ENCODE measurements at regions not wholly inside any gene's neighbourhood (a gene's known extent, or its start where the extent isn't known, plus 50 kb on each side); places are given as distances from the start of the nearest gene placed in this dataset.

DNA sequence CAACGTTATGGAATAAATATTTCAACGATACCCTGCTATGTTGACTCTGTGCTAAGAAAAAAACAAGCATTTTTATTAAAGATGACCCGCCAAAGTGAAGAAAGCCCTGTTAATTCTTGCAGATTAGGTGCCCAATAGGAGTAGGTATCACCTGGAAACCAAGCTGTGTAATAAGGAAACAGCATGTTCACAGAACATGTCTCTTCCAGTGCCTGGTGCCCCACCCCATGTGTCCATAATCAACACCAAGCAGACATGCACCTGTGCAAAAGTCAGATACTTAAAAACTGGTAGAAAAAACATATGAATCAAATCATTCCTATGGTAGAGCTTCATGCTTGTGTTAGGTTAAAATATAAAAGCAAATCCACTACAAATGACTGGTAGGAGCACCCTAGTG is 327.1 kb downstream of the SHANK2 start:
- no peaks in the 10 kb centered on the region for H3K27me3 ChIP-seq (ENCODE audit: insufficient read depth, low read length)
- ATAC-seq (no peak), DNase-seq (ENCODE audit: low read depth, low spot score) (no peak)
- no TSS peak for BruUV-seq (replicated peaks)
- H4K20me1 ChIP-seq (ENCODE audit: insufficient read depth) = no peaks in the 10 kb centered on the region
- H3K4me3 ChIP-seq (replicated peaks in 1 of 2; ENCODE audit: low read depth in 1 of 2, low read length in 2 of 2) = no peak overlapping the region
- H3K9me2 ChIP-seq (ENCODE audit: insufficient read depth) = no peaks in the 10 kb centered on the region
- ChIA-PET RAD21 (ENCODE audit: low non-redundant PET in 1 of 2, low total read pairs in 2 of 2, uncharacterized antibody in 2 of 2, unreplicated experiment in 2 of 2) (no interaction called here), POLR2A (no interaction called here), CTCF (no interaction called here)
- peaks cover 4 to 17% of the 10 kb centered on the region in 2 experiments; a peak in 3 of 4 replicates for H3K9me3 ChIP-seq (ENCODE audit: control insufficient read depth in 1 of 2, insufficient read depth in 1 of 2, low read depth in 1 of 2, low read length in 2 of 2)
- no peaks in the 10 kb centered on the region for H3K79me2 ChIP-seq (ENCODE audit: insufficient read depth, low read length)
- no peak for TF ChIP-seq EZH2phosphoT487 (IDR thresholded peaks at IDR 0.05; ENCODE audit: borderline replicate concordance)
- no peak for TF ChIP-seq TCF7L2 (IDR thresholded peaks at IDR 0.05; ENCODE audit: borderline replicate concordance, extremely low read depth, insufficient read depth, insufficient read length)
- TF ChIP-seq, protein P1, sequence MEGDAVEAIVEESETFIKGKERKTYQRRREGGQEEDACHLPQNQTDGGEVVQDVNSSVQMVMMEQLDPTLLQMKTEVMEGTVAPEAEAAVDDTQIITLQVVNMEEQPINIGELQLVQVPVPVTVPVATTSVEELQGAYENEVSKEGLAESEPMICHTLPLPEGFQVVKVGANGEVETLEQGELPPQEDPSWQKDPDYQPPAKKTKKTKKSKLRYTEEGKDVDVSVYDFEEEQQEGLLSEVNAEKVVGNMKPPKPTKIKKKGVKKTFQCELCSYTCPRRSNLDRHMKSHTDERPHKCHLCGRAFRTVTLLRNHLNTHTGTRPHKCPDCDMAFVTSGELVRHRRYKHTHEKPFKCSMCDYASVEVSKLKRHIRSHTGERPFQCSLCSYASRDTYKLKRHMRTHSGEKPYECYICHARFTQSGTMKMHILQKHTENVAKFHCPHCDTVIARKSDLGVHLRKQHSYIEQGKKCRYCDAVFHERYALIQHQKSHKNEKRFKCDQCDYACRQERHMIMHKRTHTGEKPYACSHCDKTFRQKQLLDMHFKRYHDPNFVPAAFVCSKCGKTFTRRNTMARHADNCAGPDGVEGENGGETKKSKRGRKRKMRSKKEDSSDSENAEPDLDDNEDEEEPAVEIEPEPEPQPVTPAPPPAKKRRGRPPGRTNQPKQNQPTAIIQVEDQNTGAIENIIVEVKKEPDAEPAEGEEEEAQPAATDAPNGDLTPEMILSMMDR (IDR thresholded peaks at IDR 0.05 in 2 of 3, conservative IDR thresholded peaks at IDR 0.05 in 1 of 3; ENCODE audit: borderline replicate concordance in 1 of 3, insufficient read depth in 1 of 3, low read depth in 2 of 3, low read length in 2 of 3) = no peak
- no peak for TF ChIP-seq ZFX (IDR thresholded peaks at IDR 0.05)
- TF ChIP-seq CBX3 (IDR thresholded peaks at IDR 0.05; ENCODE audit: low read depth) = no peak
- TF ChIP-seq, protein P2, sequence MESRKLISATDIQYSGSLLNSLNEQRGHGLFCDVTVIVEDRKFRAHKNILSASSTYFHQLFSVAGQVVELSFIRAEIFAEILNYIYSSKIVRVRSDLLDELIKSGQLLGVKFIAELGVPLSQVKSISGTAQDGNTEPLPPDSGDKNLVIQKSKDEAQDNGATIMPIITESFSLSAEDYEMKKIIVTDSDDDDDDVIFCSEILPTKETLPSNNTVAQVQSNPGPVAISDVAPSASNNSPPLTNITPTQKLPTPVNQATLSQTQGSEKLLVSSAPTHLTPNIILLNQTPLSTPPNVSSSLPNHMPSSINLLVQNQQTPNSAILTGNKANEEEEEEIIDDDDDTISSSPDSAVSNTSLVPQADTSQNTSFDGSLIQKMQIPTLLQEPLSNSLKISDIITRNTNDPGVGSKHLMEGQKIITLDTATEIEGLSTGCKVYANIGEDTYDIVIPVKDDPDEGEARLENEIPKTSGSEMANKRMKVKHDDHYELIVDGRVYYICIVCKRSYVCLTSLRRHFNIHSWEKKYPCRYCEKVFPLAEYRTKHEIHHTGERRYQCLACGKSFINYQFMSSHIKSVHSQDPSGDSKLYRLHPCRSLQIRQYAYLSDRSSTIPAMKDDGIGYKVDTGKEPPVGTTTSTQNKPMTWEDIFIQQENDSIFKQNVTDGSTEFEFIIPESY (IDR thresholded peaks at IDR 0.05; ENCODE audit: extremely low read depth, insufficient replicate concordance, low read length) = no peak
- no peak overlapping the region for H3K9ac ChIP-seq (ENCODE audit: low read length)
- intact Hi-C loops (cut with micrococcal nuclease) = no loop called here
- no peaks in the 10 kb centered on the region for H3K36me3 ChIP-seq (ENCODE audit: control insufficient read depth in 1 of 2, insufficient read depth in 2 of 2, low read length in 2 of 2)
- no peak overlapping the region for H3K4me2 ChIP-seq (ENCODE audit: low read length)
- H2AFZ ChIP-seq (ENCODE audit: low read depth, low read length, poor library complexity, severe bottlenecking) = no peak overlapping the region
- H3K27ac ChIP-seq (ENCODE audit: low read depth, low read length) = no peak overlapping the region
- no peaks in the 10 kb centered on the region for H3K4me1 ChIP-seq (ENCODE audit: control insufficient read depth in 1 of 2, insufficient read depth in 2 of 2, low read length in 2 of 2)
